Left lung (tissue), 4 donors: ENCODE measurements at regions not wholly inside any gene's neighbourhood (a gene's known extent, or its start where the extent isn't known, plus 50 kb on each side); places are given as distances from the start of the nearest gene placed in this dataset.
"Not testable (repeated sequence)": the region's sequence is repeated elsewhere in the genome, so short reads cannot be mapped to it uniquely, and the experiment has no call there.

Experiments used
- ATAC-seq: fragments of 200-7000 bp; cut with Tn5 transposase; one replicate; pipeline ENCODE4 v1.9.1; 2020; ENCODE audit warnings: moderate library complexity
- DNase-seq, 4 donors: peaks; one replicate each; pipeline ENCODE4 v3.0.0-alpha.2; 2013 to 2020
- H3K27ac ChIP-seq, 2 donors: fragments of 200-600 bp; sonication (generic) in 1 of 2; one replicate each; pipeline versions ENCODE4 v1.5.0 to v1.8.0; 2020 to 2021
- H3K27me3 ChIP-seq, 2 donors: fragments of 200-600 bp; sonication (generic) in 1 of 2; one replicate each; pipeline versions ENCODE4 v1.5.0 to v1.8.0; 2020 to 2021
- H3K36me3 ChIP-seq, 2 donors: fragments of 200-600 bp; sonication (generic) in 1 of 2; one replicate each; pipeline versions ENCODE4 v1.5.0 to v1.8.0; 2020 to 2021
- H3K4me1 ChIP-seq, 2 donors: fragments of 200-600 bp; one replicate each; pipeline ENCODE4 v1.8.0; 2021
- H3K4me3 ChIP-seq, 2 donors: fragments of 200-600 bp; sonication (generic) in 1 of 2; one replicate each; pipeline versions ENCODE4 v1.5.0 to v1.8.0; 2020 to 2021; ENCODE audit warnings: mild to moderate bottlenecking in 1 of 2
- H3K9me3 ChIP-seq, 2 donors: fragments of 200-600 bp; sonication (generic) in 1 of 2; one replicate each; pipeline versions ENCODE4 v1.5.0 to v1.8.0; 2020 to 2021
- CTCF ChIP-seq, 2 donors: fragments of 200-600 bp; sonication (generic) in 1 of 2; IDR thresholded peaks; one replicate each; pipeline versions ENCODE4 v1.5.0 to v1.8.0; 2021; ENCODE audit warnings: antibody characterized with exemption in 2 of 2
- intact Hi-C, 2 donors: fragments of 100-400 bp; cut with DNase I; formaldehyde crosslinking; loops; one replicate each; pipeline versions ENCODE4 v1.11.2 to v1.14.2; 2022
- donor health status: DM: no; HTN: yes; CAD: no.
- donor health status: DM: no; HTN: no; CAD: no.

DNA sequence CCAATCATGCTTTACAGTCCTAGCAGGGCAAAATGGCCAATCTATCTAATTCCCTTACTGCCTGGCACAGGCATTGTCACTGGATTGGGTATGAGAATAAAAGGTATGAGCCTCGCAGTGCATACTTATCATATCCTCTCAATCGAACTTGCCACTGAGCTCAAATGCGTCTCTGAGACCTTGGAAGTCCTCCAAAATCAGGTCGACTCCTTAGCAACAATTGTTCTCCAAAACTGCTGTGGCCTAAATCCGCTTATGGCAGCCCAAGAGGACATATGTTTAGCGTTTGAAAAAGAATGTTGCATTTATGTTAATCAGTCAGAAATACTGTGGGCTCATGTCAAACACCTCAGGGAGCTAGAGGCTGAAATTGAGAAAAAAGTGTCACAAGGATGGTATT is 69.7 kb downstream of the SPIN4 start:
- no peak overlapping the region for H3K27ac ChIP-seq
- no peaks in the 10 kb centered on the region for H3K9me3 ChIP-seq
- no peaks in the 10 kb centered on the region for H3K4me1 ChIP-seq
- no peaks in the 10 kb centered on the region for H3K27me3 ChIP-seq
- DNase-seq (no peak), ATAC-seq (no peak)
- TF ChIP-seq CTCF (IDR thresholded peaks at IDR 0.05) = no peak
- no peaks in the 10 kb centered on the region for H3K36me3 ChIP-seq
- no peak overlapping the region for H3K4me3 ChIP-seq
- intact Hi-C loops = no loop called here

DNA sequence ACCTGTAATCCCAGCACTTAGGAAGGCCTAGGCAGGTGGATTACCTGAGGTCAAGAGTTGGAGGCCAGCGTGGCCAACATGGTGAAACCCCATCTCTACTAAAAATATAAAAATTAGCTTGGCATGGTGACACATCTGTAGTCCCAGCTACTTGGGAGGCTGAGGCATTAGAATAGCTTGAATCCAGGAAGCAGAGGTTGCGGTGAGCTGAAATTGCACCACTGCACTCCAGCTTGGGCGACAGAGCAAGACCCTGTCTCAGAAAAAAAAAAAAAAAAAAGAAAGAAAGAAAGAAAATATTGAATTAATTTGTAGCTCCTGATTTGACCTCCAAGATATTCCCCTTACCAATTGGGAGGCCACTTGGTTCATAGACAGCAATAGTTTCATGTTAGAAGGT is 73.7 kb downstream of the SPIN4 start:
- intact Hi-C loops, H3K9me3 ChIP-seq, H3K27ac ChIP-seq, DNase-seq, H3K27me3 ChIP-seq, H3K4me3 ChIP-seq, ATAC-seq, H3K36me3 ChIP-seq, H3K4me1 ChIP-seq: not testable (repeated sequence)

DNA sequence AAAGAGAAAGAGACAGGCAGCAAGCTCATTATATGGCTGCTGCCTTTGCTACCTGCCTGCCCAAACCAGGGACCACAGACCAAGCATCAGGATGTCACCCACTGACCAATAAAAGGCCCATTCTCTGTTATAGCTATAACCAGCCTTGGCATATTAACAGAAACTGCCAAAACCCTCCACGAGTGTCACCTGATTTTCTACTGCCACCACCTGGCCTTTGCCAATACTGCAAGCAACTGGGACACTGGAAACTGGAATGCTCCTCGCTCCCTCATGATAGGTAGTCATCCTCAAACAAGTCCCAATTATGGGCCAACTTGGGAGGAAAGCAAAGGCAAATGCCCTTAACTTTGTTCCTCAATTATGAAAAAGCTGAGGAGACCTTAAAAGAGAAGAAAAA is 76.0 kb downstream of the SPIN4 start:
- peak; percentile 74 for ATAC-seq

DNA sequence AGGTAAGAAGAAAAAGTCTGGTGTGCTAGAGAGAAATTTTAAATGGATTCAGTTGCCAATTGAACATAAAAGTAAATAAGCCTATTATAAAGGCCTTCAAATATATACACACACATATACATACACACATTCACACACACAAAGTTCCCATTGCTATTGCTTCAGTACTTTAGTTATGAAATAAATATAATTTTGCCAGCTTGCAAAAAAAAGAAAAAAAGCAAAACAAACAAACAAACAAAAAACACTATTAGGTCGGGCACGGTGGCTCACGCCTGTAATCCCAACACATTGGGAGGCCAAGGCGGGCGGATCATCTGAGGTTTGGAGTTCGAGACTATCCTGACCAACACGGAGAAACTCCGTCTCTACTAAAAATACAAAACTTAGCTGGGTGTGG is 80.3 kb downstream of the SPIN4 start:
- no peak for TF ChIP-seq CTCF (IDR thresholded peaks at IDR 0.05)
- ATAC-seq (no peak), DNase-seq (no peak)
- H3K36me3 ChIP-seq = no peaks in the 10 kb centered on the region
- intact Hi-C loops = no loop called here
- no peaks in the 10 kb centered on the region for H3K27me3 ChIP-seq
- no peaks in the 10 kb centered on the region for H3K4me1 ChIP-seq
- no peak overlapping the region for H3K27ac ChIP-seq
- no peak overlapping the region for H3K4me3 ChIP-seq
- no peaks in the 10 kb centered on the region for H3K9me3 ChIP-seq

More for the DNA sequence above, 76.0 kb downstream of the SPIN4 start:
- Histone ChIP-seq H3K36me3 (no peaks in the 10 kb centered on the region), H3K27me3 (no peaks in the 10 kb centered on the region), H3K9me3 (no peaks in the 10 kb centered on the region), H3K27ac (no peak overlapping the region), H3K4me3 (no peak overlapping the region), H3K4me1 (no peaks in the 10 kb centered on the region)
- peak; percentile 42 to 50 for TF ChIP-seq CTCF (IDR thresholded peaks at IDR 0.05)
- intact Hi-C loops = no loop called here
- DNase-seq = no peak

- Histone ChIP-seq H3K9me3 (no peaks in the 10 kb centered on the region), H3K27me3 (no peaks in the 10 kb centered on the region), H3K27ac (no peak overlapping the region), H3K4me1 (no peaks in the 10 kb centered on the region), H3K36me3 (no peaks in the 10 kb centered on the region), H3K4me3 (no peak overlapping the region)
- intact Hi-C loops = no loop called here
- DNase-seq = no peak
- no peak for TF ChIP-seq CTCF (IDR thresholded peaks at IDR 0.05)
- no peak for ATAC-seq
Measured at GRCh38 chrX:63258144-63258543, 93.0 kb downstream of the SPIN4 start.

- intact Hi-C loops = no loop called here
- H3K9me3 ChIP-seq = no peaks in the 10 kb centered on the region
Measured at GRCh38 chrX:63250253-63250868, 100.8 kb downstream of the SPIN4 start.

GRCh38 chrX:63242689-63243088 is 108.4 kb downstream of the SPIN4 start:
- H3K9me3 ChIP-seq, intact Hi-C loops, ATAC-seq, H3K4me1 ChIP-seq, H3K4me3 ChIP-seq, H3K36me3 ChIP-seq, H3K27me3 ChIP-seq, H3K27ac ChIP-seq, DNase-seq: not testable (repeated sequence)

More at GRCh38 chrX:63250253-63250868, 100.8 kb downstream of the SPIN4 start:
- H3K27ac ChIP-seq = no peak overlapping the region
- DNase-seq = peak in 2 of 4 donors; percentile 39 to 71
- H3K27me3 ChIP-seq = no peaks in the 10 kb centered on the region
- H3K4me3 ChIP-seq = no peak overlapping the region
- no peaks in the 10 kb centered on the region for H3K4me1 ChIP-seq
- peak; percentile 75 to 83 for TF ChIP-seq CTCF (IDR thresholded peaks at IDR 0.05)
- peak; percentile 97 for ATAC-seq
- H3K36me3 ChIP-seq = no peaks in the 10 kb centered on the region

GRCh38 chrX:63235963-63236362 is 115.2 kb downstream of the SPIN4 start:
- H3K27ac ChIP-seq, H3K36me3 ChIP-seq, H3K27me3 ChIP-seq, intact Hi-C loops, H3K9me3 ChIP-seq, H3K4me3 ChIP-seq, DNase-seq, ATAC-seq, H3K4me1 ChIP-seq: not testable (repeated sequence)

GRCh38 chrX:63233013-63233412 is 118.1 kb downstream of the SPIN4 start:
- intact Hi-C loops, ATAC-seq, H3K27me3 ChIP-seq: not testable (repeated sequence)

More at GRCh38 chrX:63233013-63233412, 118.1 kb downstream of the SPIN4 start:
- H3K27ac ChIP-seq, DNase-seq, H3K9me3 ChIP-seq, H3K36me3 ChIP-seq, H3K4me1 ChIP-seq, H3K4me3 ChIP-seq: not testable (repeated sequence)
